ENCODE measurements at regions not wholly inside any gene's neighbourhood (a gene's known extent, or its start where the extent isn't known, plus 50 kb on each side); places are given as distances from the start of the nearest gene placed in this dataset.

GRCh38 chr6:10217111-10217510 lies 197.8 kb downstream of the TFAP2A start:
- Histone ChIP-seq H3K4me3 (ENCODE audit: insufficient read depth, low read depth, low read length, poor library complexity, severe bottlenecking) (no peak overlapping the region), H3K9me3 (ENCODE audit: control insufficient read depth, low read length) (no peaks in the 10 kb centered on the region), H3K27ac (ENCODE audit: insufficient read depth, low read length, poor library complexity, severe bottlenecking) (no peak overlapping the region), H3K4me1 (ENCODE audit: control insufficient read depth, insufficient read depth, low read length, poor library complexity, severe bottlenecking) (no peaks in the 10 kb centered on the region), H3K36me3 (ENCODE audit: control insufficient read depth, insufficient read depth, low read length) (no peaks in the 10 kb centered on the region), H3K27me3 (replicated peaks; ENCODE audit: control insufficient read depth, insufficient read depth, low read length, poor library complexity, severe bottlenecking) (no peaks in the 10 kb centered on the region)
- DNase-seq, result no peak

DNA sequence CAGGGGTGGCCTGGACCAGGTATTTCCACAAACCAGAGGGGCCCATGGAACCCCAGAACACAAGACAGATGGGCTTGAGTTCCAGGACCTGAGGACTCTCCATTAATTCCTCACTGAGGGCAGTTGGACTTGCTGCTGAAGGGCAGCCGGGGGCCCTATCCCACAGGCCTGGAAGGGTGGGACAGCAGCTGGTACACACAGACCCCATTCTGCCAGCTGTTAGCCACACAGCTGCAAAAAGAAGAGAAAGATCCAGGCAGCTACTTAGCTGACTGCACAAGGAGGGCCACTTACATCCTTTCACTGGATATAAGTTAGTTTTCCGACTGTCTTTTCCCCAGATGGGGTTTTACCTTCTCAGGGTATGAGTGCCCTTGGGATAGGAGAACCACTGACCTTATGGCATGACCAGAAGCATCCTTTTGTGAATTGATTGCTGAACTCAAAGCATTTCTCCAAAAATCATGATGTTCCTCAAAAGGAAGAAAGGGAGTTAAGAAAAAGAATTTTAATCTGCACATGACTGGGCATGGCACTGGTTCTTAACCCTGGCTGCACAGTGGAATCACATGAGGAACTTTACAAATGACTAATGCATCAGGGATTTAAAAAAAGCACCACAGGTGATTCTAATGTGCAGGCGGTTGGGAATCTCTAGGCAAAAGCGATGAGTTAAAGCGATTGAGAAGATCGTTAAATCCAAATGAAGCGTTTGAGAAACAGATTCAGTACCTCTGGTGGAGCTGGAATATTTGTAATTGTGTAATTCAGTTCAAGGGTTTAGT lies 199.4 kb downstream of the TFAP2A start:
- Histone ChIP-seq H3K27me3 (replicated peaks; ENCODE audit: control insufficient read depth, insufficient read depth, low read length, poor library complexity, severe bottlenecking) (no peaks in the 10 kb centered on the region), H3K9me3 (ENCODE audit: control insufficient read depth, low read length) (no peaks in the 10 kb centered on the region), H3K4me1 (ENCODE audit: control insufficient read depth, insufficient read depth, low read length, poor library complexity, severe bottlenecking) (no peaks in the 10 kb centered on the region), H3K36me3 (ENCODE audit: control insufficient read depth, insufficient read depth, low read length) (no peaks in the 10 kb centered on the region), H3K4me3 (ENCODE audit: insufficient read depth, low read depth, low read length, poor library complexity, severe bottlenecking) (no peak overlapping the region), H3K27ac (ENCODE audit: insufficient read depth, low read length, poor library complexity, severe bottlenecking) (no peak overlapping the region)
- DNase-seq, result no peak

DNA sequence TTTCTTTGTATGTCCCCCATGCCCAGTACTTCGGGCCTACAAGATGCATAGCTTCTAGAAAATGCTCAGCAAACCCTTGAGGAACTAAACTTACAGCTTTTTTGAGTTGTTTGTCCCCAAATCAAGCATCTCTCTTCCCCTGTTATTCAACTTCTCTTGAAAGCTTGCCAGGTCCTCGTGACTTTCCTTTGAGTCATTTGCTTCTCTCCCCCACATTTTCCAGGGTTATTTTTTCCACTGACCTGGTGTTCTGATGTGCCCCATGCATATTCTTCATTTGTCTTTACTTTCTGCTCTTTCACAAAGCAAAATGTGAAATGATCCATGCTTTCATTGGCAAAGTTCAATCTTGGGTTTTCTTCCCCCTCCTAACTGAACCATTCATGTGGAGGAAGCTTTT lies 204.8 kb downstream of the TFAP2A start:
- no peak overlapping the region for H3K27ac ChIP-seq (ENCODE audit: insufficient read depth, low read length, poor library complexity, severe bottlenecking)
- no peaks in the 10 kb centered on the region for H3K36me3 ChIP-seq (ENCODE audit: control insufficient read depth, insufficient read depth, low read length)
- no peaks in the 10 kb centered on the region for H3K4me1 ChIP-seq (ENCODE audit: control insufficient read depth, insufficient read depth, low read length, poor library complexity, severe bottlenecking)
- H3K4me3 ChIP-seq (ENCODE audit: insufficient read depth, low read depth, low read length, poor library complexity, severe bottlenecking), result no peak overlapping the region
- no peaks in the 10 kb centered on the region for H3K27me3 ChIP-seq (replicated peaks; ENCODE audit: control insufficient read depth, insufficient read depth, low read length, poor library complexity, severe bottlenecking)
- H3K9me3 ChIP-seq (ENCODE audit: control insufficient read depth, low read length), result no peaks in the 10 kb centered on the region
- no peak for DNase-seq

GRCh38 chr6:10205892-10206291 lies 209.0 kb downstream of the TFAP2A start:
- no peaks in the 10 kb centered on the region for H3K27me3 ChIP-seq (replicated peaks; ENCODE audit: control insufficient read depth, insufficient read depth, low read length, poor library complexity, severe bottlenecking)
- H3K4me1 ChIP-seq (ENCODE audit: control insufficient read depth, insufficient read depth, low read length, poor library complexity, severe bottlenecking), result no peaks in the 10 kb centered on the region
- H3K9me3 ChIP-seq (ENCODE audit: control insufficient read depth, low read length), result no peaks in the 10 kb centered on the region
- H3K27ac ChIP-seq (ENCODE audit: insufficient read depth, low read length, poor library complexity, severe bottlenecking), result no peak overlapping the region
- no peak for DNase-seq
- H3K4me3 ChIP-seq (ENCODE audit: insufficient read depth, low read depth, low read length, poor library complexity, severe bottlenecking), result no peak overlapping the region
- no peaks in the 10 kb centered on the region for H3K36me3 ChIP-seq (ENCODE audit: control insufficient read depth, insufficient read depth, low read length)

DNA sequence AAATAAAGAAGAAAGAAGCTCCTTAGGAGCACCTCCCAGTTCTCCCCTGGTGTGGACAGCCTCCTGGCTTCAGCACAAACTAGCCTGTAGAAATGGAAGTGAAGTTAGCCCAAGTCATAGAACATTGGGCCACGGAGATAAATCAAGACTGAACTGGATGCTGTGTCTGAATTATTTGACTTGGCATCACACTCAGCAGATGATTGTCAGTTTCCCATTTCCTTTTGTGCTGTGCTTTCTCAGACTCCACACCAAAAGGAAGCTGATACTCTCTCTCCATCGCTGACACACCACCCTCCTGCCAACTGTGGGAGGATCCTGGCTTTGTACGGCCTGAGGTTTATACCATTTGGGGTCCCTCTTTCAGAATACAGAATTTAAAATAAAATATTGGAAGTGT lies 209.8 kb downstream of the TFAP2A start:
- H3K4me3 ChIP-seq (ENCODE audit: insufficient read depth, low read depth, low read length, poor library complexity, severe bottlenecking), result no peak overlapping the region
- H3K36me3 ChIP-seq (ENCODE audit: control insufficient read depth, insufficient read depth, low read length), result no peaks in the 10 kb centered on the region
- H3K4me1 ChIP-seq (ENCODE audit: control insufficient read depth, insufficient read depth, low read length, poor library complexity, severe bottlenecking), result no peaks in the 10 kb centered on the region
- no peaks in the 10 kb centered on the region for H3K27me3 ChIP-seq (replicated peaks; ENCODE audit: control insufficient read depth, insufficient read depth, low read length, poor library complexity, severe bottlenecking)
- no peaks in the 10 kb centered on the region for H3K9me3 ChIP-seq (ENCODE audit: control insufficient read depth, low read length)
- no peak for DNase-seq
- H3K27ac ChIP-seq (ENCODE audit: insufficient read depth, low read length, poor library complexity, severe bottlenecking), result no peak overlapping the region

- no peak for DNase-seq
- Histone ChIP-seq H3K27ac (ENCODE audit: insufficient read depth, low read length, poor library complexity, severe bottlenecking) (no peak overlapping the region), H3K4me1 (ENCODE audit: control insufficient read depth, insufficient read depth, low read length, poor library complexity, severe bottlenecking) (no peaks in the 10 kb centered on the region), H3K27me3 (replicated peaks; ENCODE audit: control insufficient read depth, insufficient read depth, low read length, poor library complexity, severe bottlenecking) (no peaks in the 10 kb centered on the region), H3K36me3 (ENCODE audit: control insufficient read depth, insufficient read depth, low read length) (no peaks in the 10 kb centered on the region), H3K9me3 (ENCODE audit: control insufficient read depth, low read length) (no peaks in the 10 kb centered on the region), H3K4me3 (ENCODE audit: insufficient read depth, low read depth, low read length, poor library complexity, severe bottlenecking) (no peak overlapping the region)
Observed at GRCh38 chr6:10203651-10204050, 211.2 kb downstream of the TFAP2A start.

DNA sequence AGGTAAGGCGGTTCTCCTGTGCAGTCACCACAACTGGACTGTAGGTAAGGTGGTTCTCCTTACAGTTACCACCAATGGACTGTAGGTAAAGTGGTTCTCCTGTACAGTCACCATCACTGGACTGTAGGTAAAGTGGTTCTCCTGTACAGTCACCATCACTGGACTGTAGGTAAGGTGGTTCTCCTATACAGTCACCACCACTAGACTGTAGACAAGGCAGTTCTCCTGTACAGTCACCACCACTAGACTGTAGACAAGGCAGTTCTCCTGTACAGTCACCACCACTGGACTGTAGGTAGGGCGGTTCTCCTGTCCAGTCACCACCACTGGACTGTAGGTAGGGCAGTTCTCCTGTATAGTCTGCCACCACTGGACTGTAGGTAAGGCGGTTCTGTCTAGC lies 212.3 kb downstream of the TFAP2A start:
- no peak overlapping the region for H3K27ac ChIP-seq (ENCODE audit: insufficient read depth, low read length, poor library complexity, severe bottlenecking)
- H3K36me3 ChIP-seq (ENCODE audit: control insufficient read depth, insufficient read depth, low read length), result no peaks in the 10 kb centered on the region
- H3K4me1 ChIP-seq (ENCODE audit: control insufficient read depth, insufficient read depth, low read length, poor library complexity, severe bottlenecking), result no peaks in the 10 kb centered on the region
- no peak for DNase-seq
- no peaks in the 10 kb centered on the region for H3K9me3 ChIP-seq (ENCODE audit: control insufficient read depth, low read length)
- H3K4me3 ChIP-seq (ENCODE audit: insufficient read depth, low read depth, low read length, poor library complexity, severe bottlenecking), result no peak overlapping the region
- no peaks in the 10 kb centered on the region for H3K27me3 ChIP-seq (replicated peaks; ENCODE audit: control insufficient read depth, insufficient read depth, low read length, poor library complexity, severe bottlenecking)

DNA sequence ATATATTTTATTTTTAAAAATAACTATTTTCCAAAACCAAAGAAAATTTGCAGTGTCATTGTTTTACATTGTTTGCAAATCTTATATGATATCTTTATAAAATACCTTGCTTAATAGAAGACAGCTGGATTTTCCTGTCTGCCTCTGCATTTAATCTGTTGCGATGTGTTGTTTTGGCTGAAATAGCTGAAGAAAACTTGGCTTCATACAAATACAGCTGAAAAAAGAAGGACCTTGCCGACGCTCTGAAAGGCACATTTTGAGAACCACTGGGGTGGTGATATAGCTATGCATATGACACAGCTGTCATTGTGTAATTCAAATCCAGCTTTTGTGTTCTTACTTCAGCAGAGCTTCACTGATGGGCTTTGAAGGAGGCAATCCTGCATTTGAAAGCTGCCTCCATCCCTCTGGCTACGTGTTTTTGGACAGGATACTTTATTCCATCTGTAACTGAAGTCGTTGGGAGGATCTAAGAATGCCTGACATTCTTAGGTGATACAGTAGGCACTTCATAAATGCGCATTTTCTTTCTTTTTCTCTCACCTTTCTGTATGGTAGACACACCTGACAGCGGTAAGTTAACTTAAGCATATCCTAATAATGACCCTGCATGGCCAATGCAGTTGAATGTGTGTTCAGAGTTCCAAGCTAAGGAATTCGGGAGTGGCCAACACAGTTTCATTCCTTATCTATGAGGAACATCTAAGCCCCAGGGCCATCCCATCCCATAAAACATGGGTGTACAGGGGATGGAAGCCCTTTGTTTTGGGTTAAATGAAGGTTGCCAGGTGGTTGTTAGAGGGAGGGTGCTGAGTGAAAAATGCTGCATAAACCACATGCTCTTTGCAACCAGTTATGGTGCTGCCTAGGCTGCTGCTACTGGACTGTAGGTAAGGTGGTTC lies 213.0 kb downstream of the TFAP2A start:
- Histone ChIP-seq H3K4me3 (ENCODE audit: insufficient read depth, low read depth, low read length, poor library complexity, severe bottlenecking) (no peak overlapping the region), H3K4me1 (ENCODE audit: control insufficient read depth, insufficient read depth, low read length, poor library complexity, severe bottlenecking) (no peaks in the 10 kb centered on the region), H3K36me3 (ENCODE audit: control insufficient read depth, insufficient read depth, low read length) (no peaks in the 10 kb centered on the region), H3K9me3 (ENCODE audit: control insufficient read depth, low read length) (no peaks in the 10 kb centered on the region), H3K27ac (ENCODE audit: insufficient read depth, low read length, poor library complexity, severe bottlenecking) (no peak overlapping the region), H3K27me3 (replicated peaks; ENCODE audit: control insufficient read depth, insufficient read depth, low read length, poor library complexity, severe bottlenecking) (no peaks in the 10 kb centered on the region)
- DNase-seq, result no peak

- no peaks in the 10 kb centered on the region for H3K36me3 ChIP-seq (ENCODE audit: control insufficient read depth, insufficient read depth, low read length)
- no peak overlapping the region for H3K4me3 ChIP-seq (ENCODE audit: insufficient read depth, low read depth, low read length, poor library complexity, severe bottlenecking)
- no peak overlapping the region for H3K27ac ChIP-seq (ENCODE audit: insufficient read depth, low read length, poor library complexity, severe bottlenecking)
- no peaks in the 10 kb centered on the region for H3K9me3 ChIP-seq (ENCODE audit: control insufficient read depth, low read length)
- no peaks in the 10 kb centered on the region for H3K4me1 ChIP-seq (ENCODE audit: control insufficient read depth, insufficient read depth, low read length, poor library complexity, severe bottlenecking)
- DNase-seq, result no peak
- no peaks in the 10 kb centered on the region for H3K27me3 ChIP-seq (replicated peaks; ENCODE audit: control insufficient read depth, insufficient read depth, low read length, poor library complexity, severe bottlenecking)
Observed at GRCh38 chr6:10196090-10196489, 218.8 kb downstream of the TFAP2A start.
